Smooth muscle cell of the brain vasculature (primary cell): ENCODE measurements at regions not wholly inside any gene's neighbourhood (a gene's known extent, or its start where the extent isn't known, plus 50 kb on each side); places are given as distances from the start of the nearest gene placed in this dataset.
"Not testable (repeated sequence)": the region's sequence is repeated elsewhere in the genome, so short reads cannot be mapped to it uniquely, and the experiment has no call there.

Source experiments
- DNase-seq: peaks from one replicate; pipeline ENCODE4 v3.0.0-alpha.2; 2012; ENCODE audit warnings: low read depth, low spot score

DNA sequence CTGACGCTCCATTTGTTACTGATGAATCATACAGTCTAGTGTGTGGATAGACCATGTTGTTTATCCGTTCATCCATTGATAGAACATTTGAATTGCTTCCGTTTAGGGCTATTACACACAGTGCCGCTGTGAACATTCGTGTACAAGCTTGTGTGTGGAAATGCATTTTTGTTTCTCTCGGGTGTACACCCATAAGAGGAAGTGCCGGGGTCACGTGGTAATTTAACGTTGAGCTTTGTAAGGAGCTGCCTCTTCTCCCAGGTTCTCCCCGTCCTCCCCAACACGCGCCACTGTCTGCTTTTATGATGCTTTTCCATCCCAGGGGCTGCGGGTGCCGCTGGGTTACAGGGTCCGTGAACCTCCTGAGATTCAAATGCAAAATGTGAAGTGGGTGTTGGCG is 142.3 kb downstream of the IGLL1 start:
- no peak for DNase-seq

- DNase-seq, result not testable (repeated sequence)
Observed at GRCh38 chr22:23437107-23437395, 143.0 kb downstream of the IGLL1 start.

DNA sequence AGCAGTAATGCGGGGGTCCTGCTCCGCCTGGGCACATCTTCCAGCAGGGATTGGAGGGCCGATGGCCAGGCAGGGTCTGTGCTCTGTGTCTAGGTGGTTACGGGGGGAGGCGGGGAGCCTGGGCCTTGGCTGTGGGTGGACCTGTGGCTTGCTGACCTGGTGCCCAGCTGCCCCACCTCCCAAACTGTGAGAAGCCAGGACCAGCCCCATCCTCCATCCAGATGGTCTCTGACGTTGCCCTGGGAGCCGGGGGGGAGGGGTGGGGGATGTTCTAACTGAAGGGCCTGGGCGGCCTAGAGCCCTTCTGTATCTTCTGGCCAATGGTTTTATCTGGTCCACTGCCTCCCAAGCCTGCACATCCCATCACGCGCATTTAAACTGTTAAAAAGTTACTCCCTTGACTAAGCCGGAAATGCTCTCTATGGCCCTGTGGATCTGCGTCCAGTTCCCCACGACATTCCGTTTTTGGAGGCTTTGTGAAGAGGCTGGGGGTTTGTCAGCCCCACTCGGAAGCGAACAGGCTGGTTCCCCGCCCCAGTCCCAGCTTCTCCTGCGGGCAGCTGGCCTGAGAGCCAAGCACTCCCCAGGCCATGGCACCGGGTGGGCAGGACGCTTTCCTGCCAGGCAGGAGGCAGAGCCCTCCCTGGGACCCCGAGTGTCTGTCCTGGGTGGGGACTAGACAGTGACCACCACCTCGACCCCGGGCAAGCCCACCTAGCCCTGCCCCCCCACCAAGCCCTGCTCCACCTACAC is 143.6 kb downstream of the IGLL1 start:
- not testable (repeated sequence) for DNase-seq

- not testable (repeated sequence) for DNase-seq
Observed at GRCh38 chr22:23435186-23435585, 144.9 kb downstream of the IGLL1 start.

GRCh38 chr22:23434198-23434830 is 145.8 kb downstream of the IGLL1 start:
- not testable (repeated sequence) for DNase-seq

DNA sequence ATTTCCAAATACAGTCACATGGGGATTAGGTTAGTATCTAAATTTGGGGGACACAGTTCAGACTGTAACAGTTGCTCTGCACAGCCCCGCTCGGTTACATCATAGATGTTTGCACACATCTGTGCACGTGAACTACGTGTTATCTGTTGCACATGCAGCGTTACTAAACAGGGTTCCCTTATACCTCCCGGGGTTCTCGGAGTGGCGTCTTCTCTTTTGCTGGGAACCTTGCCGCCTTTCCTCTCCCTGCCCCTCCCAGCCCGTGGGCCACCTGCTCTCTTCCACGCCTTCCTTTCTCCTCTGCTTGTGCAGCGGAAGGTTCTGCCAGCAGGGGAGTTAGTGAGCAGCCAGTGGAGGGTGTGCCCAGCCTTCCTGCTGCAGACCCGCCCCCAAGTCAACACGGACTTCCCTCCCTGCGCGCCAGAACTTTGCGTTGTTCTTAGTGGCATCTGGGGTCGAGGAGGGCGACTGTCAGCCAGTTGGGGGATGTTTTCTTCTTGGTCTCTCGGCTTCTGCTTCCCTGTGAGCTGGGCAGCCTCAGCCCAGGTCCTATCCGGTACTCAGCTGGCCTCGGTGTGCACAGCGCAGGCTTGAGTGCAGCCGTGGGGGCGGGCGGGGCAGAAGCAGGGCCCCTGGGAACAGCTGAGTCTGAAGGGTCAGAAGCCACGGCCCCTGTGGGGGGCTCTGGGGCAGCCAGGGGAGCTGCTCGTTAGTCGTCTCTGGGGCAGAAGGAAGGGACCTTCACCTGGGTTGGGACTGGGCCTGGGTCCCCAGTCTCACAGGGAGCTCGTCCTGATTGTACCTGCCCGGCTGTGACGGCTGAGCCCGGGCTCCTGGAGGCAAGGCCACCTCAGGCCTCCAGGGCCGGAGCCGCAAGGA is 146.7 kb downstream of the IGLL1 start:
- DNase-seq, result not testable (repeated sequence)

DNA sequence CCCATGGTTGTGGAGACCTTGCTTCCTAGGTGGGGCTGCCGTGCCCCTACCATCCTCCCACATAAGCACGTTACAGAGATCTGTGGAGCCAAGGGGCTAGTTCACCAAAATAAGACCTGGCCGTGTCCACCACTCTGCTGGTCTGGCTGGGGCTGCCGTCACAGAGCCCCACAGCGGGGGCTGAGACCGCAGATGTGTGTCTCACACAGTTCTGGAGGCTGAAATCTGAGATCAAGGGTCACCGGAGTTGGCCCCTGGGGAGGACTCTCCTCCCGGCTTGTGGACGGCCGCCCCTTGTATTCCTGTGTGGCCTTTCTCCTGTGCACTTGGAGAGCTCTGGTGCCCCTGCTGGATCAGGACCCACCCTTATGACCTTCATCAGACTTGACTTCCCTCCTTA is 147.4 kb downstream of the IGLL1 start:
- not testable (repeated sequence) for DNase-seq

DNA sequence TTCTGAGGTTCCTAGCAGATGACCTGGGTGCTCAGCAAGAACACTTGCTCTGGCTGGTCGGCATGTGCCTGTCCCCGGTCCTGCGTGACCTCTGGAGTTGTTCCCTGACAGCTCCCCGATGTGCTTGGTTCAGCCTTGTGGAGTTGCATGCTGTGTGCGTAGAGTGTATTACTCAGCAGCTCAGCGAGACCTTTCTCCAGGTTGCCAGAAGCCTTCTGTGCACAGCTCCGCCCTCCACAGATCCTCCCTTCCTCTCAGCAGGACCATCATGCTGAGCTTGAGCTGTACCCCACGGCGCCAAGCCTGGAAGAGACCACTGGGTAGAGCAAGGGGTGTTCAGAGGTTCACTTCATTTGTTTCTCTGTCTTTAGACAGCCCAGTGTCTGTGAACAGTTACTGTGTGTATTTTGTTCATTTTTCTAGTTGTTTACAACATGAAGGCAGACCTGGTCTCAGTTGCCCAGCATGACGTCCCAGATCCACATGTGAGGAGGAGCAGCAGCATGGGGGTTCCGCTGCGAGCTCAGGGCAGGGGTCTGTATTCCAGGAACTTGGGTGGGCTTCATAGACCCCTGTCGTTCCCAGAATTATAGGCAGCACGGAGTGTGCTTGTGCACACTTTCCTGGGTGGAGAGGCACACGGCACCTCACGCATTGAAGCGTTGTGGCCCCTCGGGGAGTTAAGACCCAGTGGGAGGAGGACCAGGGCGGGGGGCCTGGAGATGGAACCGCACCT is 148.6 kb downstream of the IGLL1 start:
- peak; percentile 98 for DNase-seq

- not testable (repeated sequence) for DNase-seq
Observed at GRCh38 chr22:23424551-23425068, 155.5 kb downstream of the IGLL1 start.

- DNase-seq, result no peak
Observed at GRCh38 chr22:23424031-23424430, 156.1 kb downstream of the IGLL1 start.

DNA sequence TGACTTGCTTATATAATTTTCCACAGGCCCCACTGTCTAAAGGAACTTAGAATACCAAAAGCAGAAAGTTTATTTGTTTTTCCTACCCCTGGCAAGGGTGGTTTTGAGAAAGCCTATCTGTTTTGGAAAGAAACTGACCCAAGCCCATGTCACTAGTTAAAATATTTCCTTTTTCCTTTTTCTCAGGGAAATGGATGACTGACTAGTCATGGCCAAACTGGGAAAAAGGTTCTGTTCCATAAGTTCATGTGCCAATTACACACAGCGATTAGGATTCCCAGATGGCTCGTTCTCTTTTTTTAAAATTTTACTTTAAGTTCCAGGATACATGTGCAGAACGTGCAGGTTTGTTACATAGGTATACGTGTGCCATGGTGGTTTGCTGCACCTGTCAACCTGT is 157.8 kb downstream of the IGLL1 start:
- DNase-seq, result not testable (repeated sequence)

DNA sequence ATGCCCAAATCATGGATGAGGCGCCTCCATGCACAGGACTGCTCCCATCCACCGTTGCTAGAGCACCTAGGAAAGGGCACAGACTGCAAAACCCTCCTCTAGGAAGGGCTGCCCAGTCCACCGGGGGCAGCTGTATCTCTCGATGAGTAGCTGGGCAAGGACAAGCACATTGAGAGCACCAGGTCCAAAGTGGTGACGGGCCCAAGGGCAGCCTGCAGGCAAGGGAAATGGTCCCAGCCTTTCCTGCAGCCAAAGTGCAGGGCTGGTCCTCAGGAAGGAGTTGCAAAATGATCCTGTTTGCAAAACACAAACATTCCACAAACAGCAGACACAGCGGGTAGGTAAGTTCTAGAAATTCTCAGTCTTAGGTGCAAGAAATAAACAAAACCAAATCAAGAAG is 158.8 kb downstream of the IGLL1 start:
- DNase-seq, result not testable (repeated sequence)

DNA sequence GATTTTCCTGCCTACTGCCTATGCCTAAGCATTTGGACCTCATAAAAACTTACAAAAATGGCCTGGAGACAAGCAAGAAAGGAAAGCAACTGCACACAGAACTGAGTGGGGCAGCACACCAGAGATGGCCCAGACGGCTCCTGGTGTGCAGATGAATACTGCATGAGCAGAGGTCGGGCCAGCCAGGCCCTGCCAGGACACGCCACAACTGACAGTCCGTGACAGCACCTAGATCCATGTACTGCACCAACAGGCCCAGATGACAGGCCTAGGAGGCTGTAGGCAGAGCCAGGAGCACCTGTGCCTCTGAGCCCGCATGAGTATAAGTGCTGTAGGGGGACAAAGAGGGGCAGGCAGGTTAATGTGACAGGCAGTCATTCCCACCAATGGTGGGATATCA is 160.2 kb downstream of the IGLL1 start:
- DNase-seq, result no peak

- DNase-seq, result no peak
Observed at GRCh38 chr22:23419171-23419570, 160.9 kb downstream of the IGLL1 start.

GRCh38 chr22:23418159-23418788 is 161.8 kb downstream of the IGLL1 start:
- DNase-seq, result no peak

- DNase-seq, result not testable (repeated sequence)
Observed at GRCh38 chr22:23417327-23417726, 162.8 kb downstream of the IGLL1 start.

GRCh38 chr22:23416169-23416690 is 163.9 kb downstream of the IGLL1 start:
- DNase-seq, result not testable (repeated sequence)

DNA sequence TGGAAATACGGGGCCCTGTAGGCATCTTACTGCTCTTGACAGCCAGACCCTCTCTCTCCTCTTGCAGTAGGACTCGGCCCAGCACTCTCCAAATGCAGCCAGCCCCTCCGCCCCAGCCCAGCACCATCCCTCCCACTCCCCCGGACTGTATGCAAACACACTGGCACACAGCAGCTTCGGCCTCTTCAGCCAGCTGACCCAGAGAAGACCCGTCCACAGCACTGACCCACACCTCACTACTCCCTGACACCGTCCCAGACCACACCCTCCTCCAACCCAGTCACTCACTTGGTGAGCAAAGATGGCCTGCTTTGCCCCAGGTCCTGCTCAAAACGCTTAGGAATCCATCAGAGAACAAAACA is 164.6 kb downstream of the IGLL1 start:
- DNase-seq, result no peak

GRCh38 chr22:23414727-23415489 is 165.2 kb downstream of the IGLL1 start:
- DNase-seq, result no peak

- no peak for DNase-seq
Observed at GRCh38 chr22:23411739-23412138, 168.4 kb downstream of the IGLL1 start.
